ENCODE measurements at regions not wholly inside any gene's neighbourhood (a gene's known extent, or its start where the extent isn't known, plus 50 kb on each side); places are given as distances from the start of the nearest gene placed in this dataset.

- CTCF ChIA-PET, result no interaction called here
- H3F3A ChIP-seq (replicated peaks; ENCODE audit: insufficient read depth), result no peaks in the 10 kb centered on the region
- no peak overlapping the region for H3K4me2 ChIP-seq
- POLR2A ChIA-PET, result no interaction called here
- TF ChIP-seq PBX3 (IDR thresholded peaks at IDR 0.05) (no peak), TEAD4 (IDR thresholded peaks at IDR 0.05; ENCODE audit: borderline replicate concordance, insufficient read depth) (no peak), NFIC (IDR thresholded peaks at IDR 0.05; ENCODE audit: borderline replicate concordance) (no peak), ELF1 (IDR thresholded peaks at IDR 0.05) (no peak), CHD2 (IDR thresholded peaks at IDR 0.05; ENCODE audit: low read length, partially characterized antibody) (no peak), TCF12 (IDR thresholded peaks at IDR 0.05) (no peak), JUND (IDR thresholded peaks at IDR 0.05) (no peak), YY1 (IDR thresholded peaks at IDR 0.05; ENCODE audit: low read depth) (no peak), RXRA (IDR thresholded peaks at IDR 0.05; ENCODE audit: borderline replicate concordance, low read depth) (no peak), SMC3 (IDR thresholded peaks at IDR 0.05; ENCODE audit: low read depth, low read length) (no peak), SIN3A (IDR thresholded peaks at IDR 0.05; ENCODE audit: borderline replicate concordance, low read depth, low read length) (no peak), FOXJ3 (CRISPR knock-in tag; IDR thresholded peaks at IDR 0.05) (no peak), EZH2phosphoT487 (IDR thresholded peaks at IDR 0.05; ENCODE audit: borderline replicate concordance, low read depth) (no peak), ZBTB33 (IDR thresholded peaks at IDR 0.05; ENCODE audit: borderline replicate concordance, low read depth) (no peak), MXI1 (IDR thresholded peaks at IDR 0.05; ENCODE audit: low read depth, low read length) (no peak), POLR2AphosphoS5 (IDR thresholded peaks at IDR 0.05; ENCODE audit: low read depth, low read length) (no peak), REST (IDR thresholded peaks at IDR 0.05; ENCODE audit: low read depth, low read length) (no peak), RAD21 (IDR thresholded peaks at IDR 0.05; ENCODE audit: low read length) (no peak)
- H3K4me1 ChIP-seq (ENCODE audit: control insufficient read depth in 1 of 2, insufficient read depth in 2 of 2, low read depth in 1 of 2, low read length in 1 of 2), result no peaks in the 10 kb centered on the region
- no peak overlapping the region for H3K27ac ChIP-seq (ENCODE audit: low read depth in 2 of 2, low read length in 1 of 2)
- H4K20me1 ChIP-seq (ENCODE audit: insufficient read depth), result no peaks in the 10 kb centered on the region
- no peaks in the 10 kb centered on the region for H3K27me3 ChIP-seq (ENCODE audit: insufficient read depth)
- H3K9me3 ChIP-seq, result no peaks in the 10 kb centered on the region
- H3K36me3 ChIP-seq (replicated peaks in 1 of 2; ENCODE audit: control insufficient read depth in 1 of 2, insufficient read depth in 2 of 2, low read length in 1 of 2), result no peaks in the 10 kb centered on the region
- no peak overlapping the region for H3K9ac ChIP-seq
- no peak overlapping the region for H3K4me3 ChIP-seq (ENCODE audit: low read depth in 2 of 2, low read length in 1 of 2)
- no peak for DNase-seq
- H3K79me2 ChIP-seq (ENCODE audit: insufficient read depth), result no peaks in the 10 kb centered on the region
- H2AFZ ChIP-seq (ENCODE audit: low read depth), result no peak overlapping the region
- 11% methylated on average over 3 of the region's 3 CpGs for WGBS (ENCODE audit: low lambda C conversion rate)
- no peaks in the 10 kb centered on the region for H3K9me2 ChIP-seq
Measured at GRCh38 chr15:53225781-53226180, 435.6 kb upstream of the ONECUT1 start.

Data from SK-N-SH (cell line).